Heart left ventricle (tissue), 16 donors: ENCODE measurements at regions not wholly inside any gene's neighbourhood (a gene's known extent, or its start where the extent isn't known, plus 50 kb on each side); places are given as distances from the start of the nearest gene placed in this dataset.

Experiments
- ATAC-seq, 4 donors: fragments of 200-7000 bp; cut with Tn5 transposase; one replicate each; pipeline ENCODE4 v1.9.1; 2020 to 2022; ENCODE audit warnings: moderate library complexity in 4 of 4, mild to moderate bottlenecking in 3 of 4, moderate number of reproducible peaks in 1 of 4
- DNase-seq, 5 donors: peaks; one replicate each; pipeline ENCODE4 v3.0.0-alpha.2; 2020
- H3K27ac ChIP-seq, 12 donors: fragments of 200-600 bp; sonication (generic) in 4 of 12; one replicate each; pipeline versions ENCODE4 v1.5.0 to v1.8.0; 2016 to 2022; ENCODE audit warnings: mild to moderate bottlenecking in 2 of 12
- H3K27me3 ChIP-seq, 9 donors: fragments of 200-600 bp; sonication (generic) in 2 of 9; one replicate each; pipeline versions ENCODE4 v1.5.1 to v1.8.0; 2016 to 2022; ENCODE audit warnings: mild to moderate bottlenecking in 3 of 9
- H3K36me3 ChIP-seq, 9 donors: fragments of 200-600 bp; sonication (generic) in 2 of 9; one replicate each; pipeline versions ENCODE4 v1.5.0 to v1.8.0; 2018 to 2022; ENCODE audit warnings: mild to moderate bottlenecking in 2 of 9
- H3K4me1 ChIP-seq, 12 donors: fragments of 200-600 bp; sonication (generic) in 4 of 12; one replicate each; pipeline versions ENCODE4 v1.5.0 to v1.8.0; 2016 to 2022; ENCODE audit warnings: mild to moderate bottlenecking in 3 of 12
- H3K4me3 ChIP-seq, 12 donors: fragments of 200-600 bp; sonication (generic) in 4 of 12; one replicate each; pipeline versions ENCODE4 v1.5.0 to v1.8.0; 2017 to 2022; ENCODE audit warnings: mild to moderate bottlenecking in 9 of 12, moderate library complexity in 4 of 12
- H3K9me3 ChIP-seq, 12 donors: fragments of 200-600 bp; sonication (generic) in 4 of 12; one replicate each; pipeline versions ENCODE4 v1.5.0 to v1.8.0; 2016 to 2022; ENCODE audit warnings: mild to moderate bottlenecking in 1 of 12
- POLR2A ChIP-seq, 2 donors: fragments of 450-650 bp; IDR thresholded peaks; one replicate each; pipeline ENCODE4 v1.6.1; 2017; ENCODE audit warnings: antibody characterized with exemption in 2 of 2, mild to moderate bottlenecking in 2 of 2, moderate library complexity in 2 of 2
- WGBS, 4 donors: extraction: QIAGEN DNeasy Blood & Tissue Kit in 2 of 4; methylation state at CpG; one replicate each; pipeline versions ENCODE4 v1.1.5 to v1.1.7; 2013 to 2018; 5-methylcytosine and 5-hydroxymethylcytosine counted together
- intact Hi-C, 10 donors: fragments of 100-400 bp; cut with DNase I; formaldehyde crosslinking; loops; one replicate each; pipeline versions ENCODE4 v1.11.1 to v1.14.2; 2022
- TF ChIP-seq, protein P1 (sequence below), 12 donors: fragments of 200-600 bp; sonication (generic) in 4 of 12; IDR thresholded peaks; one replicate each; pipeline versions ENCODE4 v1.5.0 to v1.8.0; 2018 to 2022; ENCODE audit warnings: antibody characterized with exemption in 12 of 12, mild to moderate bottlenecking in 5 of 12
- donor health status: ischemic (EF 13 %, LVEDD 7.1; RV severe dilation, severe dysfunction).
- donor health status: healthy with polysubstance abuse.
- donor health status: DM: no; HTN: yes; CAD: no.
- donor health status: DM: no; HTN: no; CAD: no.
- donor health status: ischemic (EF 25% LVEDD 6.9; RV normal size, moderate dysfunction).
- donor health status: ischemic (EF 25% LVEDD 5.7; RV mildly dilated, moderate dysfunction).
- donor health status: healthy.
- donor health status: DM: yes; HTN: yes; CAD: no.
- donor health status: ischemic (EF 35%, LVEDD 5.7; RV mildly dilated, moderate dysfunction).
- donor health status: nonischemic (EF 11% LVEDD 7.7; RV severe dilation, severe dysfunction).
- donor health status: DM: yes; HTN: yes; CAD: no.
- donor health status: PGD.
- donor health status: ischemic (EF 29% LVEDD 5.4; RV normal size, mild dysfunction).
- donor health status: nonischemic (EF 23%, LVEDD 6.1; RV moderate dilation, normal function).

DNA sequence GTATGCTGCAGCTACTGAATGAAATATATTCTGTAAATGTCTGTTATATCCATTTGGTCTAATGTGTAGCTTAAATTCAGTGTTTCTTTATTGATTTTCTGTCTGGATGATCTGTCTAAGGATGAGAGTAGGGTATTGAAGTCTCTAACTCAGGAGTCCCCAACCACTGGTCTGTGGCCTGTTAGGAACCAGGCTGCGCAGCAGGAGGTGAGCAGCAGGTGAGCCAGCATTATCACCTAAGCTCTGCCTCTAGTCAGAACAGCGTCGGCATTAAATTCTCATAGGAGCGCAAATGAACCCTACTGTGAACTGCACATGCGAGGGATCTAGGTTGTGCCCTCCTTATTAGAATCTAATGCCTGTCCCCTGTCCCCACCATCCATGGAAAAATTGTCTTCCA lies 329.7 kb upstream of the RGS6 start:
- 91 to 98% (median 93%) methylated on average over 5 of the region's 5 CpGs for WGBS, 4 donors
- H3K27ac ChIP-seq: no peak overlapping the region

DNA sequence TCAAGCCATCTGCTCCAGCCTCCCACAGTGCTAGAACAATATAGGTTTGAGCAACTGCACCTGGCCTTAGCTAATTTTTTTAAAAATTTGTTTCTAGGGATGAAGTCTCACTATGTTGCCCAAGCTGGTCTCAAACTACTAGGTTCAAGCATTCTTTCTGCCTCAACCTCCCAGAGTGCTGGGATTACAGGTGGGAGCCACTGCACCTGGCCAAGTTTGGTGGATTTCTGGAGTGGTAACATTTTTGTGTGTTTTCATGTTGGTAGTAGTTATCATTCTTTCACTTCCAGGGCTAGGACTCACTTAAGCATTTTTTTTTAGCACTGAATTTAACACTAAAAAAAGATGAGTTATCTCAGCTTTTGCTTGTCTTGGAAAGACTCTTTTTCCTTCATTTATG lies 328.0 kb upstream of the RGS6 start:
- Histone ChIP-seq H3K4me1 (peaks cover 0 to 9% (median 0%) of the 10 kb centered on the region in 12 donors), H3K36me3 (no peaks in the 10 kb centered on the region), H3K27me3 (no peaks in the 10 kb centered on the region), H3K4me3 (no peak overlapping the region), H3K27ac (no peak overlapping the region), H3K9me3 (peaks cover 0 to 42% (median 15%) of the 10 kb centered on the region in 12 donors)
- DNase-seq: no peak
- intact Hi-C loops: no loop called here
- TF ChIP-seq, protein P1, sequence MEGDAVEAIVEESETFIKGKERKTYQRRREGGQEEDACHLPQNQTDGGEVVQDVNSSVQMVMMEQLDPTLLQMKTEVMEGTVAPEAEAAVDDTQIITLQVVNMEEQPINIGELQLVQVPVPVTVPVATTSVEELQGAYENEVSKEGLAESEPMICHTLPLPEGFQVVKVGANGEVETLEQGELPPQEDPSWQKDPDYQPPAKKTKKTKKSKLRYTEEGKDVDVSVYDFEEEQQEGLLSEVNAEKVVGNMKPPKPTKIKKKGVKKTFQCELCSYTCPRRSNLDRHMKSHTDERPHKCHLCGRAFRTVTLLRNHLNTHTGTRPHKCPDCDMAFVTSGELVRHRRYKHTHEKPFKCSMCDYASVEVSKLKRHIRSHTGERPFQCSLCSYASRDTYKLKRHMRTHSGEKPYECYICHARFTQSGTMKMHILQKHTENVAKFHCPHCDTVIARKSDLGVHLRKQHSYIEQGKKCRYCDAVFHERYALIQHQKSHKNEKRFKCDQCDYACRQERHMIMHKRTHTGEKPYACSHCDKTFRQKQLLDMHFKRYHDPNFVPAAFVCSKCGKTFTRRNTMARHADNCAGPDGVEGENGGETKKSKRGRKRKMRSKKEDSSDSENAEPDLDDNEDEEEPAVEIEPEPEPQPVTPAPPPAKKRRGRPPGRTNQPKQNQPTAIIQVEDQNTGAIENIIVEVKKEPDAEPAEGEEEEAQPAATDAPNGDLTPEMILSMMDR (IDR thresholded peaks at IDR 0.05): no peak
- no peak for TF ChIP-seq POLR2A (IDR thresholded peaks at IDR 0.05)
- no peak for ATAC-seq

More for the DNA sequence above, 329.7 kb upstream of the RGS6 start:
- peaks cover 0 to 9% (median 0%) of the 10 kb centered on the region in 12 donors for H3K4me1 ChIP-seq
- no peaks in the 10 kb centered on the region for H3K27me3 ChIP-seq
- ATAC-seq (no peak), DNase-seq (no peak)
- no peaks in the 10 kb centered on the region for H3K36me3 ChIP-seq
- TF ChIP-seq, protein P1 (IDR thresholded peaks at IDR 0.05): no peak
- TF ChIP-seq POLR2A (IDR thresholded peaks at IDR 0.05): no peak
- no peak overlapping the region for H3K4me3 ChIP-seq
- peaks cover 0 to 42% (median 15%) of the 10 kb centered on the region in 12 donors for H3K9me3 ChIP-seq
- intact Hi-C loops: no loop called here

DNA sequence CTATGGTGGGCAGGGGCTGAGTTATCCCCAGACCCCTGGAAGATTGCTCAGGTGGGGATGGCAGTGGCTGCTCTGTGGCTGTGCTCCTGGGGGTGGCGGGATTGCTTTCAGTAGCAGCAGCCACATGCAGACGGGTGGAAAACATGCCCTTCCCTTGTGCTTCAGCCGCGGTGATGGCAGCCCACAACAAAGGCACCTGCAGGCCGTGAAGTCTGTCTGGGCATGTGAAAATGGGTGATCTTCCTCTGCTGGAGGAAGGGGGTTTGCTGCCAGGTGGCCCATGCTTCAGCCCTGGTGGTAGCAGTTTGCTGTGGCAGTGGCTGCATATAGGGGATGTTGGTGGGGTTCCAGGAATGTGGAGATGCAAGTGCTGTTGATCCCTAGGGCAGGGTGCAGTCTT lies 326.2 kb upstream of the RGS6 start:
- H3K9me3 ChIP-seq: peaks cover 0 to 25% (median 3%) of the 10 kb centered on the region in 12 donors
- intact Hi-C loops: no loop called here
- WGBS, 4 donors: 80 to 97% (median 95%) methylated on average over 1 to 5 of the region's 5 CpGs
- DNase-seq: no peak
- H3K4me1 ChIP-seq: peaks cover 0 to 9% (median 0%) of the 10 kb centered on the region in 12 donors
- no peak overlapping the region for H3K27ac ChIP-seq
- H3K36me3 ChIP-seq: no peaks in the 10 kb centered on the region
- H3K27me3 ChIP-seq: no peaks in the 10 kb centered on the region
- no peak overlapping the region for H3K4me3 ChIP-seq
- no peak for ATAC-seq
- TF ChIP-seq POLR2A (IDR thresholded peaks at IDR 0.05): no peak
- TF ChIP-seq, protein P1 (IDR thresholded peaks at IDR 0.05): no peak

DNA sequence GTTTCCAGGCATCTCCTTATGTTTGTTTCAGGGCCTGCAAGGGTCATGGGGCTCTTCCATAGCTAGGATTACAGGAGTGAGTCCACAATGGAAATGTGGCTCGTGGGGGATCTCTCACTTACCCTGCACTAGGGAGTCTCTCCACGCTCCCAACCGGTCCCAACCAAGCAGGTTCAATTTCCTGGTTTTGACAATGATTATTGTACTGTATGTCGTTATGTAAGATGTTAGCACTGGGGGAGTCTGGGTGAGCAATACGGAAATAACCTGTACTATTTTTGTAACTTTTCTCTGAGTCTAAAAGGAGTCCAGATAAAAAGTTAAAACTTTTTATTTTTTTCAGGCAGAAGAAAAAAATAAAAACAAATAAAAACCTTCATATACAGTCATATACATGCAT lies 325.7 kb upstream of the RGS6 start:
- TF ChIP-seq POLR2A (IDR thresholded peaks at IDR 0.05): no peak
- TF ChIP-seq, protein P1 (IDR thresholded peaks at IDR 0.05): no peak
- Histone ChIP-seq H3K4me3 (no peak overlapping the region), H3K9me3 (peaks cover 0 to 20% (median 2%) of the 10 kb centered on the region in 12 donors), H3K27me3 (no peaks in the 10 kb centered on the region), H3K4me1 (peaks cover 0 to 9% (median 0%) of the 10 kb centered on the region in 12 donors), H3K36me3 (no peaks in the 10 kb centered on the region), H3K27ac (no peak overlapping the region)
- 57 to 64% (median 60%) methylated on average over 5 of the region's 5 CpGs for WGBS, 4 donors
- DNase-seq: no peak
- intact Hi-C loops: no loop called here
- no peak for ATAC-seq
